ENCODE measurements at regions not wholly inside any gene's neighbourhood (a gene's known extent, or its start where the extent isn't known, plus 50 kb on each side); places are given as distances from the start of the nearest gene placed in this dataset.
"Not testable (repeated sequence)": the region's sequence is repeated elsewhere in the genome, so short reads cannot be mapped to it uniquely, and the experiment has no call there.

GRCh38 chr9:28135549-28135948 is 562.3 kb upstream of the C9orf72 start:
- H3K27me3 Mint-ChIP-seq (ENCODE audit: insufficient read depth, low read depth), result no peaks in the 10 kb centered on the region
- H3K36me3 Mint-ChIP-seq, result no peaks in the 10 kb centered on the region
- no peak for DNase-seq (ENCODE audit: low spot score)
- no peak overlapping the region for H3K4me2 ChIP-seq
- TF ChIP-seq CTCF (IDR thresholded peaks at IDR 0.05), result no peak
- no peak for TF ChIP-seq EZH2phosphoT487 (IDR thresholded peaks at IDR 0.05)
- no peak for TF ChIP-seq EZH2 (IDR thresholded peaks at IDR 0.05)
- no peak overlapping the region for H2AFZ ChIP-seq (replicated peaks)
- H3K4me1 ChIP-seq, result peaks cover 18% of the 10 kb centered on the region
- H3K4me3 ChIP-seq, result no peak overlapping the region
- no peaks in the 10 kb centered on the region for H3K36me3 ChIP-seq
- H3K9ac ChIP-seq, result no peak overlapping the region
- H3K27ac Mint-ChIP-seq, result no peak overlapping the region
- H3K9me3 ChIP-seq (ENCODE audit: low read depth), result no peaks in the 10 kb centered on the region
- no peak overlapping the region for H3K27ac ChIP-seq
- no peaks in the 10 kb centered on the region for H4K20me1 ChIP-seq (ENCODE audit: low read depth)
- no peaks in the 10 kb centered on the region for H3K27me3 ChIP-seq
- H3F3A ChIP-seq (ENCODE audit: low read depth), result no peaks in the 10 kb centered on the region
- no peak overlapping the region for H3K4me3 Mint-ChIP-seq
- peaks cover 6% of the 10 kb centered on the region for H3K4me1 Mint-ChIP-seq
- H3K9me3 Mint-ChIP-seq, result no peaks in the 10 kb centered on the region
- no peaks in the 10 kb centered on the region for H3K79me2 ChIP-seq (ENCODE audit: low read depth)

- no peak for DNase-seq (ENCODE audit: low spot score)
- Histone ChIP-seq H3K27me3 (no peaks in the 10 kb centered on the region), H4K20me1 (ENCODE audit: low read depth) (no peaks in the 10 kb centered on the region), H3K4me2 (no peak overlapping the region), H3F3A (ENCODE audit: low read depth) (no peaks in the 10 kb centered on the region), H3K4me1 (peaks cover 18% of the 10 kb centered on the region), H3K9ac (no peak overlapping the region), H3K79me2 (ENCODE audit: low read depth) (no peaks in the 10 kb centered on the region), H3K36me3 (no peaks in the 10 kb centered on the region), H3K9me3 (ENCODE audit: low read depth) (no peaks in the 10 kb centered on the region), H2AFZ (replicated peaks) (no peak overlapping the region), H3K27ac (no peak overlapping the region), H3K4me3 (no peak overlapping the region)
- TF ChIP-seq EZH2phosphoT487 (IDR thresholded peaks at IDR 0.05) (no peak), EZH2 (IDR thresholded peaks at IDR 0.05) (no peak)
- no peaks in the 10 kb centered on the region for H3K27me3 Mint-ChIP-seq (ENCODE audit: insufficient read depth, low read depth)
- H3K36me3 Mint-ChIP-seq, result no peaks in the 10 kb centered on the region
- H3K4me1 Mint-ChIP-seq, result peaks cover 6% of the 10 kb centered on the region
- no peak overlapping the region for H3K4me3 Mint-ChIP-seq
- no peak overlapping the region for H3K27ac Mint-ChIP-seq
- H3K9me3 Mint-ChIP-seq, result no peaks in the 10 kb centered on the region
Measured at GRCh38 chr9:28136113-28136512, 562.8 kb upstream of the C9orf72 start.

GRCh38 chr9:28147430-28147829 is 574.1 kb upstream of the C9orf72 start:
- H3F3A ChIP-seq (ENCODE audit: low read depth); H3K4me1 Mint-ChIP-seq; DNase-seq (ENCODE audit: low spot score); H3K27me3 ChIP-seq; H3K79me2 ChIP-seq (ENCODE audit: low read depth); H3K36me3 Mint-ChIP-seq; H3K27ac ChIP-seq; H3K4me1 ChIP-seq; H3K9me3 ChIP-seq (ENCODE audit: low read depth); H2AFZ ChIP-seq (replicated peaks); H3K27me3 Mint-ChIP-seq (ENCODE audit: insufficient read depth, low read depth); H3K36me3 ChIP-seq; H3K4me2 ChIP-seq; H4K20me1 ChIP-seq (ENCODE audit: low read depth); H3K4me3 Mint-ChIP-seq; H3K9ac ChIP-seq; H3K4me3 ChIP-seq; H3K27ac Mint-ChIP-seq: not testable (repeated sequence)
- peaks cover 15% of the 10 kb centered on the region for H3K9me3 Mint-ChIP-seq

GRCh38 chr9:28147923-28148597 is 574.8 kb upstream of the C9orf72 start:
- not testable (repeated sequence) for H3K27me3 Mint-ChIP-seq (ENCODE audit: insufficient read depth, low read depth); H3K79me2 ChIP-seq (ENCODE audit: low read depth); H3K27ac ChIP-seq; H4K20me1 ChIP-seq (ENCODE audit: low read depth); H3K36me3 Mint-ChIP-seq; H3K36me3 ChIP-seq; H3K4me1 Mint-ChIP-seq; H3K4me3 Mint-ChIP-seq; H2AFZ ChIP-seq (replicated peaks); H3K4me3 ChIP-seq; H3K4me2 ChIP-seq; H3K27me3 ChIP-seq; H3K9ac ChIP-seq; H3K9me3 ChIP-seq (ENCODE audit: low read depth); H3F3A ChIP-seq (ENCODE audit: low read depth); H3K27ac Mint-ChIP-seq; H3K4me1 ChIP-seq; DNase-seq (ENCODE audit: low spot score)
- H3K9me3 Mint-ChIP-seq, result peaks cover 15% of the 10 kb centered on the region

GRCh38 chr9:28149361-28150050 is 576.2 kb upstream of the C9orf72 start:
- not testable (repeated sequence) for H2AFZ ChIP-seq (replicated peaks); H3K4me3 ChIP-seq; H3K27ac ChIP-seq; H3K36me3 ChIP-seq; H3K4me3 Mint-ChIP-seq; H3K27me3 Mint-ChIP-seq (ENCODE audit: insufficient read depth, low read depth); H3K4me1 ChIP-seq; H3K4me2 ChIP-seq; H3K4me1 Mint-ChIP-seq; H3K9me3 ChIP-seq (ENCODE audit: low read depth); H4K20me1 ChIP-seq (ENCODE audit: low read depth); H3K27me3 ChIP-seq; H3K9ac ChIP-seq; H3K36me3 Mint-ChIP-seq; DNase-seq (ENCODE audit: low spot score); H3K27ac Mint-ChIP-seq; H3K79me2 ChIP-seq (ENCODE audit: low read depth); H3F3A ChIP-seq (ENCODE audit: low read depth)
- H3K9me3 Mint-ChIP-seq, result peaks cover 15% of the 10 kb centered on the region

Data from neural progenitor cell (in vitro differentiated cells).